ENCODE measurements at regions not wholly inside any gene's neighbourhood (a gene's known extent, or its start where the extent isn't known, plus 50 kb on each side); places are given as distances from the start of the nearest gene placed in this dataset.

DNA sequence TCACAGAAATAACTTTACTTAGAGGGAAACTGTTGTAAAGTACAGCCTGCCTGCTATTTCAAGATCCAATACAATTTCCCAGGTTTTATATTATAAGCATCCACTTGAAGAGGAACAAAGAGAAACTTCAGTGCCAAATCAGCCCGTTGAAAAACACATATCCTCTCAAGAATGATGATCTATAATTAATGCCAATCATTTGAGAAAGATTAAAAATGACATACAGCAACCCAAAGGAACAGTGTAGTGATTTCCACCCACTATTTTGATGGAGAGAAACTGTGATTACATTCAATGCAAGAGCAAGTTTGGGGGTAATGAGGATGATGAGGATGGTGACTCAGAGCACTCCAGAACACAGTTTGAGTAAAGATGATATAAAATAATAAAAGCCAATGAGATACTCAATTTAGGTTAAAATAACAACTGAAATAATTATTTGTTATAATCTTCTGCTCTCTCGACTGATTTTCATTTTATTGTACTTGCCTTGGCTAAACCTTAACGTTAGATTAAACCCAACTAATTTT is 715.5 kb downstream of the NCAM2 start:
- TF ChIP-seq CTCF (IDR thresholded peaks at IDR 0.05; ENCODE audit: control extremely low read depth, extremely low read depth), result no peak
- DNase-seq (no peak), ATAC-seq (ENCODE audit: insufficient read depth, low FRiP score) (no peak)
- no peak overlapping the region for H3K4me3 ChIP-seq
- H3K9ac ChIP-seq (ENCODE audit: insufficient read depth in 1 of 2, low read length in 2 of 2), result no peak overlapping the region
- H3K27ac ChIP-seq (ENCODE audit: low read depth in 1 of 2, low read length in 1 of 2), result no peak overlapping the region
- no peaks in the 10 kb centered on the region for H3K27me3 ChIP-seq (ENCODE audit: control insufficient read depth in 3 of 3, insufficient read depth in 3 of 3, low read length in 2 of 3)
- no peaks in the 10 kb centered on the region for H3K9me3 ChIP-seq (ENCODE audit: control insufficient read depth in 4 of 4, insufficient read depth in 3 of 4, low read length in 3 of 4)
- no peaks in the 10 kb centered on the region for H3K36me3 ChIP-seq (ENCODE audit: control insufficient read depth in 4 of 4, insufficient read depth in 4 of 4, low read length in 4 of 4)
- no peaks in the 10 kb centered on the region for H3K4me1 ChIP-seq (ENCODE audit: control insufficient read depth in 5 of 5, insufficient read depth in 5 of 5, low read length in 5 of 5)
- 67 to 78% methylated on average over 3 of the region's 3 CpGs for WGBS, 2 donors

GRCh38 chr21:21714426-21714825 is 716.2 kb downstream of the NCAM2 start:
- no peaks in the 10 kb centered on the region for H3K27me3 ChIP-seq (ENCODE audit: control insufficient read depth in 3 of 3, insufficient read depth in 3 of 3, low read length in 2 of 3)
- DNase-seq, result no peak
- WGBS, 2 donors, result 82 to 92% methylated on average over 2 of the region's 2 CpGs
- no peak for TF ChIP-seq CTCF (IDR thresholded peaks at IDR 0.05; ENCODE audit: control extremely low read depth, extremely low read depth)
- no peaks in the 10 kb centered on the region for H3K9me3 ChIP-seq (ENCODE audit: control insufficient read depth in 4 of 4, insufficient read depth in 3 of 4, low read length in 3 of 4)
- no peak overlapping the region for H3K27ac ChIP-seq (ENCODE audit: low read depth in 1 of 2, low read length in 1 of 2)
- no peak overlapping the region for H3K4me3 ChIP-seq
- H3K9ac ChIP-seq (ENCODE audit: insufficient read depth in 1 of 2, low read length in 2 of 2), result no peak overlapping the region
- H3K4me1 ChIP-seq (ENCODE audit: control insufficient read depth in 5 of 5, insufficient read depth in 5 of 5, low read length in 5 of 5), result no peaks in the 10 kb centered on the region
- no peaks in the 10 kb centered on the region for H3K36me3 ChIP-seq (ENCODE audit: control insufficient read depth in 4 of 4, insufficient read depth in 4 of 4, low read length in 4 of 4)
- no peak for ATAC-seq (ENCODE audit: insufficient read depth, low FRiP score)

- H3K9ac ChIP-seq (ENCODE audit: insufficient read depth in 1 of 2, low read length in 2 of 2), result no peak overlapping the region
- H3K27ac ChIP-seq (ENCODE audit: low read depth in 1 of 2, low read length in 1 of 2), result no peak overlapping the region
- no peak for TF ChIP-seq CTCF (IDR thresholded peaks at IDR 0.05; ENCODE audit: control extremely low read depth, extremely low read depth)
- H3K27me3 ChIP-seq (ENCODE audit: control insufficient read depth in 3 of 3, insufficient read depth in 3 of 3, low read length in 2 of 3), result no peaks in the 10 kb centered on the region
- DNase-seq (no peak), ATAC-seq (ENCODE audit: insufficient read depth, low FRiP score) (no peak)
- no peaks in the 10 kb centered on the region for H3K9me3 ChIP-seq (ENCODE audit: control insufficient read depth in 4 of 4, insufficient read depth in 3 of 4, low read length in 3 of 4)
- no peak overlapping the region for H3K4me3 ChIP-seq
- H3K4me1 ChIP-seq (ENCODE audit: control insufficient read depth in 5 of 5, insufficient read depth in 5 of 5, low read length in 5 of 5), result no peaks in the 10 kb centered on the region
- H3K36me3 ChIP-seq (ENCODE audit: control insufficient read depth in 4 of 4, insufficient read depth in 4 of 4, low read length in 4 of 4), result no peaks in the 10 kb centered on the region
- 84 to 85% methylated on average over 7 of the region's 7 CpGs for WGBS, 2 donors
These were observed 717.2 kb downstream of the NCAM2 start for GRCh38 chr21:21715266-21715969.

- H3K27ac ChIP-seq (ENCODE audit: low read depth in 1 of 2, low read length in 1 of 2), result no peak overlapping the region
- H3K9me3 ChIP-seq (ENCODE audit: control insufficient read depth in 4 of 4, insufficient read depth in 3 of 4, low read length in 3 of 4), result no peaks in the 10 kb centered on the region
- DNase-seq (no peak), ATAC-seq (ENCODE audit: insufficient read depth, low FRiP score) (no peak)
- H3K36me3 ChIP-seq (ENCODE audit: control insufficient read depth in 4 of 4, insufficient read depth in 4 of 4, low read length in 4 of 4), result no peaks in the 10 kb centered on the region
- H3K4me1 ChIP-seq (ENCODE audit: control insufficient read depth in 5 of 5, insufficient read depth in 5 of 5, low read length in 5 of 5), result no peaks in the 10 kb centered on the region
- no peak overlapping the region for H3K4me3 ChIP-seq
- no peak for TF ChIP-seq CTCF (IDR thresholded peaks at IDR 0.05; ENCODE audit: control extremely low read depth, extremely low read depth)
- H3K27me3 ChIP-seq (ENCODE audit: control insufficient read depth in 3 of 3, insufficient read depth in 3 of 3, low read length in 2 of 3), result no peaks in the 10 kb centered on the region
- WGBS, 2 donors, result 91 to 92% methylated on average over 2 of the region's 2 CpGs
- H3K9ac ChIP-seq (ENCODE audit: insufficient read depth in 1 of 2, low read length in 2 of 2), result no peak overlapping the region
These were observed 724.5 kb downstream of the NCAM2 start for GRCh38 chr21:21722731-21723130.

Data from lung (tissue), 11 donors.